ENCODE measurements at regions not wholly inside any gene's neighbourhood (a gene's known extent, or its start where the extent isn't known, plus 50 kb on each side); places are given as distances from the start of the nearest gene placed in this dataset.

DNA sequence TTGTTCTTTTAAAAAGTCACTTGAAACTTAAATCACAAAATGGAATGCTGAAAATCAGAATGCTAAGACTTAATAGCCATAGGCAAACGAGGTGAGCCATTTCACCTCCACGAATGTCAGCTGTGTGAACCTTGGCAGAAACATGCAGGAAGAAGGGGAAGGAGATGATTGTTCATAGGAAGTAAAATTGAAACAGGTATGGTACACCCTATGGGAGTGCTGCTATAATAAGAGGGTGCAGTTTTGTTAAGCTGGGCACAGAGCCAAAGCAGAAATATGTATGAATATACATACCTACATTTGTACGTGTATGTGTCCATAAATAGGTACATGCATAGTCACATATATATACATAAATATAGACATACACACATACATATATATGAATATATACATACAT lies 51.0 kb upstream of the SPINK5 start:
- no peak for DNase-seq

DNA sequence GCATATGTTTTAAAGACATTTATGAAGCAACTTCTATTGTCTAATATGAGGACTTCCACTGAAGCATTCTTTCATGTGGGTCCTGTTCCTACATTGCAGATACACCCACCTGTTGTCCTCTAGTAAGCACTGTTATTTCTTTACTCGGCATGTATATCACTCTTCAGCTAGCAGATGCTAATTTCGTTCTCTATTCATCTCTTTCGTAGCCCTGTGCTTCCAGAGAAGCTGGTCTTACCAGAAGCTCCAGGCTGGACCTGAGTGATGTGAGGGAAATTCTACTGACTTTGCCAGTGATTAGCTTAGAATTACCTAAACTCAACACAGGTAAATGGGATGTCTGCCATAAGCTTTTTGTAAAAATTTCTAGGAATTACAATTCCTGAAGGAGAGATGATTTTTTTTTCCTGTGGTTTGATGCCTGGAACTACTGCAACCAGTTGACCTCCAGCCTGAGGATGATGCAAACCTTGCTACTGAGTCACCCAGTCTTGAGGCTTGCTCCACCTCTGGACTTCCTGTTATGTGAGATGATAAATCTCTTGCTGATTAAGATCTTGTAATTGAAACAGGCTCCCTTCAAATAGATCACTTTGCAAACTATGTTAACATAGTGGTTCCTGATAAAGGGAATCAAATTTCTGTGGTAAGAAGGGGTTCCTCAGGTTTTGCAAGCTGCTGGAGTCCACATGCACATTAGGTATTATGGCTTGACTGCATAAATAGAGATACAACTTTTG lies 52.2 kb upstream of the SPINK5 start:
- peak; percentile 1 for DNase-seq

DNA sequence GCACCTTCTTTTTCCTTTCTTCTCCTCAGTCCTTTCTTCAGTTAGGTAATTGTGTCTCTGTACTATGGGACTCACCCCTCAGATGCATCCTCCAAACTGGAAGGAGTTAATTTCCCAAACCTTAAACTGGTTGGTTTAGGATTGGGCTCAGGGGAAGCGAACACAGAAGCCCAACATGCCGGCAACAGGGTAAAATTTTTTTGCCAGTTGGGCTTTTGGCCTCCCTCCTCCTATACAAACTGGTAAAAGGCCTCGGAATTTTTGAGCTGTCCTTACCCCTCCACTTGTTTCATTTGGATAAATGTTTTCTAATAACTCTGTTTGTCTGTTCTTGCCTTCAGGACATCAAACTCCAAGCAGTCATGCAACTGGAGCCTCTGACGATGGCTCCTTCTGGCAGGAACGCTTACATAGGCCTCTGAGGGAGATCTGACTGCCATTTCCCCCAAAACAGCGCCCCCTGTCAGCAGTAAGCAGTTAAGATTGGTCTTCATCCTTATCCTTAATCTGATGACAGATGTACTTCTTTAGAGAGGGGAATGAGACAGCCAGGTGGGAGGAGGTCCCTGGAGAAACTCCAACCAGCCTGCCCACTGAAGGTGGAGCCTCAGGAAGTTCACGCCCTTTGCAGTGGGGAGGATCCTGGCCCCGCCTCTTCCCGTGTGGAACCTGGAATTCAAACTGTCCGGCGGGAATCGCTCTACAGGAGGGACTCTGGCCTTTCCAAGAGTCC lies 57.8 kb upstream of the SPINK5 start:
- DNase-seq = no peak

DNA sequence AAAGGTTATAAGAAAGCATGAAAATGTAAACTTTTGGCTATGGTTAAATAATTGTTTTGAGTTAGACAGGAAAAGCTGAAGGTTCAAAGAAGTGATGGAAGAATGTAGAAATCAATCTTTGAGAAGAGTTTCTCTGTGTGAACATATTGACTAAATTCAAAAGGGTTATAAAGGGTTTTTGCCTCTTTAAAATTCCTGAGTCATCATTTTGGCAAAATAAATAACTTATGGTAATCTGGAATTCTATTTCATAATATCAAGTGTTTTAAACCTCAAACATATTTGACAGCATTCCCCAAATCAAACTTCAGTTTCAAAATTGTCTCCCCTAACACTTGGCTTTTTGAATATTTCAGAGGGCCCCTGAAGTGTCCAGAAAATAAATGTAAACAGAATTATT lies 60.6 kb upstream of the SPINK5 start:
- no peak for DNase-seq

DNA sequence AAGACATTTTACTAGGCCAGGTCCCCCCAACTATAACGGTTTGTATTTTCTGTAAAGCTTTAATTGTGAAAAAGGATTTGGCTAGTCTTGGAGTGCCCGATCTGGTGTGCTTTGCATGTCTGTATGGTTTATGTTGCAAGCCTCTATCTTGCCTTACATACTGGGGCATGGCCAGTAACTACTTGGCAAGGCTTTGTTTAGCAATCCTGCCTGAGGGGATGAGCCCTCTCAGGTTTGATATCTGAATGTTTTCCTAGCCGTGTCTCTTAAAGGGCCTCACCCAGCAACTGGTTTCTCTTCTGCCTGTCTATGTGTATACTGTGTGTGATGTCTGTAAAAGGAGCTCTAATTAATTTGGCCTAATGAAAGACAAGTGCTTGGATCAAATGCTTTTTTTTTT lies 61.3 kb upstream of the SPINK5 start:
- no peak for DNase-seq

DNA sequence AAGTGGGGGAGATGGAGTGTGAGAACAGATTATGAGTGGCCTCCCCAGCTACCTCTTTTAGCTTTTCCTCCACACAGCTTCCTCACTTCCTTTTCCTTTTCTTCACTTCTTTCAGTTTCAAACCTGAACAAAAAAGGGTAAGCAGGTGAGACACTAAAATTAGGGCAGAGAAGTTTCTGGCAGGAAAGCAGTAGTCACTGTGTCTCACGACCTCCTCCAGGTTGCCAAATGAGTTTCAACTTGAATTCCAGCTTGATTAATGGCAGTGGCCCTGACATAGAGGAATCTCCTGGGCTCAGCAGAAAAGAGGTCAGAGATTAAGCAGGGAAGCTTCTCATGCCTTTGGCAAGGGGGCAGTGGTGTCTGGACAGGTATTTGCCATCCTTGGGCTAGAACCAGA lies 63.7 kb upstream of the SPINK5 start:
- DNase-seq = no peak

DNA sequence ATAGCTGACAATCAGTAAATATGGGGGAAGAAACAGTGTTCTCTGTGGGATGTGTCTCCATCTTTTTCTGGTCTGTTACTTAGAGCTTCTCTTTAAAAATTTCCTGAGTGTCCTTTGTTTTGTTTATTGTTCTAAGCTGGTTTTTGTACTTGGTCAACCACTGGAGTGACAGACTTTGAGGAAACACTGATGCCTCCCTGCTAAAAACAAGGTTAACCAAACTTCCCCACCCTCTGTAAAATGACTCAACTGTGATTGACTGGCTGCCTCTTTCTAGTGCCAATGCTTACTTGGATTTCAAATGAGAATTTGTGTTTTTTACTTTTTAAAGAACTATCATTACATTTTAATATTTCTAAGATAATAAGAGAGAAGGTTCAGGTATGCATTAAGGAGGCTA lies 65.1 kb upstream of the SPINK5 start:
- no peak for DNase-seq

DNA sequence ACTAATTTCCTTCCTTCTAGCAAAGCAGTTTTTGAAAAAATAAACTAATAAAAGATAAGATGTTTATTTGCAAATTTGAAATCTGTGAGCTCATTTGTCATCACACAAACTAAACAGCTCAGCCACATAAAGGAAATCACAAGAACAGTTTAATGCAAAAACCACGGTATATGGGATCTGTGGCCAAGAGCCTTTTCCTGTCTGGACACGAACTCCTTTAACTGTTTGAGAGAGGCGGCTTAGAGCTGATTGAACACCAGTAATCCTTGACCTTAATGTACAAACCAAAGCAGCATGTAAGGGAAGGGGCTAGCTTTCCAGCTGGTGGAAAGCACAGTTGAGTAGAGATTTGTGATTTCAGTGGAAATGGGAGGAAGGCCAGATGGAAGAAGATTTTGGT lies 66.3 kb upstream of the SPINK5 start:
- no peak for DNase-seq

DNA sequence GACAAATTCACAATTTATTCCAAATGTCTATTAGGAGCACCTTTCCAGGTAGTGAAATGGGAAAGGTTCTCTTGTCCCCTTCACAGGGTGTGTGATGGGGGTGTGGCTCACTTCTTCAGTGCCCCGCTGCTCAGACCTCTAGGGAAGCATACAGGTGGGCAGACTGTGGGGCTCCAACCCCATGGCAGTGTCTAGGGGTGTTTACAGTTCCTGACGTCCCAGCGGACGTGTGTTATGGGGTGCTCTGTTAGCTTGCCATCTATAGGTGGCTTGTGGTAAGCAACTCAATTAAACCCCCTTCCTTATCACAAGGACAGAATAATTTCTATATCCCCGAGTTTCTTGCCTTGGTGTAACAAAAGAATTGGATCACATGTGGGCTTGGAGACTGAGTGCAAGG lies 67.4 kb upstream of the SPINK5 start:
- DNase-seq = no peak

DNA sequence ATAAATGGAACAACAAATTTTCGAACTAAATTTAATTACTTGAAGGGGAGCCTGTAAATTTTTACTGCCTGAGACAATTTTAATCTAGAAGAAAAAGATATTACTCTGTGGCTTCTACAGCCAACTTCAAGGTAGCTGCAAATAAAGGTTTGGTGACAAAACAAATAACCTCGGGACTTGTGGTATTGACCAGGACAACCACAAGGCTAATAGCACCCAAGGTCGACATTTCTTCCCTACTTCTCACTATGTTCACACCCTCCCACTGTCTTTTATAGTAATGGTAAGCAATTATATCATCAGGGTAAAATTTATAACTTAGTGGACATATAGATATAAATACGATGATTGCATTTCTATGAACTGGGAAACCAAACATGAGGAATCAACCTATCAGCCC lies 67.9 kb upstream of the SPINK5 start:
- DNase-seq = no peak

DNA sequence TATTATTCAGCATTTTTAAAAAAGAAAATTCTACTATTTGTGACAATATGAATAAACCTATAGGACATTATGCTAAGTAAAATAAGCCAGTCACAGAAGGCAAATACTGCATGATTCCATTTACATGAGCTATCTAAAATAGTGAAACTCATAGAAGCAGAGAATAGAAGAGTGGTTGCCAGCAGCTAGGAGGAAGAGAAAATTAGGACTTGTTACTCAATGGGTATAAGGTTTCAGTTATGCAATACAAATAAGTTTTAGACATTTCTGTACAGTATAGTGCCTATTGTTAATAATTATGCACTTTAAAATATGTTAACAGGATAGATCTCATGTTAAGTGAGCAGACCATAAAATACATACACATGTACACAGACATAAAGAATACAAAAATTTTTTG lies 73.8 kb upstream of the SPINK5 start:
- no peak for DNase-seq

DNA sequence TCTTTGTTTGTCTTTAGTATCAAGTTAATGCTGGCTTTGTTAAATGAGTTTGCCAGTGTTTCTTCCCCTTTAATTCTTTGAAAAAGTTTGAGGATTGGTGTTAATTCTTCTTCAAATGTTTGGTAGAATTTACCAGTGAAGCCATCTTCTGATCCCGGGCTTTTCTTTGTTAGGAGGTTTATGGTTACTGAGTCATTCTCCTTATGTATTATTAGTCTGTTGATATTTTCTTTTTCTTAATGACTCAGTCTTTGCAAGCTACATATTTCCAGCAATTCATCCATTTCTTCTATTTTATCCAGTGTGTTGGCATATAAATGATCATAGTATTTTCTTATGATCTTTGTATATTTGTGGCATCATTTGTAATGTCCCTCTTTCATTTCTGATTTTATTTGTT lies 74.5 kb upstream of the SPINK5 start:
- no peak for DNase-seq

DNA sequence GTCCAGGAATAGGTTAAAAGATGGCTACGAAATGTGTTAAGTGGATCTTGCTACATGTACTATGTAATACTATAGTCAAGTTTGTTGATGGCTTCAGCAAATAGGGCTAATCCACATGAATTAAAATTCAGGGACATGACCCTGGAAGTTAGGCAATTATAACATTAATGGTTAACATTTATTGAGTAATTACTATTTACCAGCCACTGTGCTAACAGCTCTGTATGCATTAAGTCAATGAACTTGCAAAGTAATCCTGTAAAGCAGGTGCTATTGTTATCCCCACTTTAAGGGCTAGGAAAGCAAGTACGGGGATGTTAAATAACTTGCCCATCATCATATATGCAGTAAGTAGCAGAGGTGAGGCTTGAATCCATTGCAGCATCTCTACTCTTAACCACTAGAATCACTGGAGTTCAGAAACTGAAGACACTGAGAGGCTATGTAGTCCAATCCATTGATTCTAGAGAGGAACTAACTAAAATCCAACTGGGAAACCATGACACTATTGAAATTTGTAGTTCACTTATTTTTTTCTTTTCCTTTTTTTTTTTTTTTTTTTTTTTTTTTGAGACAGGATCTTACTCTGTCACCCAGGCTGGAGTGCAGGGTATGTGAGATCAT lies 77.5 kb upstream of the SPINK5 start:
- no peak for DNase-seq

DNA sequence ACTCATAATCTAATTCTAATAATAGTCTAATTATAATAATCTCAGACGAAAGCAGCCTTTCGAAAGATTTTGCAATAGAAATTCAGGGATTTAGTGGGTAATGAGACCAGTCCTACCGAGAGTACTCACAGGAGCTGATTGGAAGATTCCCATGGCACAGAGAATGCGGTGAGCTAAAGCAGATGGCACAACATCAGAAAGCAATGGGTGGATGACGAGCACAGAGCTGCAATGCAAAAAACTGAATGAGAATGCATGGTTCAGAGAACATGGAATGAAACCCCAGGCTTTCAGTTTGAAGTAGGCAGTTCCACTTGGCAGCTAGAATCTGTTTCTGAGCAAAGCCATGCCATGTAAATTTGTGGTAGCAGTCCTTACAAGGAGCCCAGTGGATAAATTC lies 78.2 kb upstream of the SPINK5 start:
- no peak for DNase-seq

DNA sequence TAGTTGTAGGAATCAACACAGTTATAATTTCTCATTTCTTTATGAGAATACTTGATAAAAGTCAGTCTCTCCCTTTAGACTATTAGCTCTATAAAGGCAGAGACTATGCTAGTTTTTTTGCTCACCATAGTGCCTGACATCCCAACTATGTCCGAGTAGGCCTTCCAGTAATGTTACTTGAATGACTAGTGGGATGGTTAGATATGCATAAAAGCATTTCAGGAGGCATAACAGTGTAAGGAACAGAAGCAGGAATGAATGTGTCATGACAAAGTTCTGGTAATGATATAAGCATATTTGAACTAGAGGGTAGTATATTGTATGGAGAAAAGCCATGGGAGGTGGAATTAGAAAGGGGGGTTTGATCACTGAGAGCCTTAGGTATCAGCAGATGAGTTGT lies 77.4 kb upstream of the C5orf46 start:
- no peak for DNase-seq

DNA sequence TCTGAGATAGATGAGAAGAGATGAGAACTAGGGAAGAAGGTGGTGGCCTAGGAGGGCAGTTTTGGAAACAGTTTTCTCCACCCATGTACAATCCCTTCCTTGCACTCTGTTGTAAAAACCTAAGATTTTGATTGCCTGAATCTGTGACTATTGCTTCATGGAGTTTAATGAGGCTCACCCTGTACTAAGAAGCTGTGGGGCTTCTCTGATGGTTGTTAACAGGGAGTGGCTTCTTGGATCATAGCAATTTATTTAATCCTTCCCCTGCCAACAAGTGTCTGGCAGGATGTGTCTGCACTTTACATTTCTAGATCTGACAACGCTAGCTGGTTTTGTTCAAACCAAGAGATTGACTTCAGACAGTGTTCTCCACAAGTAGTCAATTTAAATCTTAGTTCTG lies 74.7 kb upstream of the C5orf46 start:
- DNase-seq = no peak

DNA sequence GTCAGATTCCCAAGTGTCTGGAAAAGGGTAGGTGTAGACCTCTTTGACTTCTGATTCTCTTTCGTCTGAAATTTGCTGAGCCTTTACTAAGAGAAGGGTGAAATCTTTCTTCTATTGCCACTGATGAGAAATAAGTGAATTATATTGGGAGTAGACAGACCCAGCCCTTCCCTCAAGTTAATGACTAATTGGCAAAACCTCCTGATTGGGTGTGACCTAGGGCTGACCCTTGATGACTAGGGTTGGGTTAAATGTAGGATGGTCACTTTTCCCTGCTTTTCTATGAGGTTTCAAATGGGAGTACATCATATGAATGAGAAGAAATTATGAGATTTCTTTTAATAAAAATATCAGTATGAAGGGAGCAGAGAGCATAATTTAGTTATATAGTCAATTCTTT lies 73.4 kb upstream of the C5orf46 start:
- DNase-seq = no peak

DNA sequence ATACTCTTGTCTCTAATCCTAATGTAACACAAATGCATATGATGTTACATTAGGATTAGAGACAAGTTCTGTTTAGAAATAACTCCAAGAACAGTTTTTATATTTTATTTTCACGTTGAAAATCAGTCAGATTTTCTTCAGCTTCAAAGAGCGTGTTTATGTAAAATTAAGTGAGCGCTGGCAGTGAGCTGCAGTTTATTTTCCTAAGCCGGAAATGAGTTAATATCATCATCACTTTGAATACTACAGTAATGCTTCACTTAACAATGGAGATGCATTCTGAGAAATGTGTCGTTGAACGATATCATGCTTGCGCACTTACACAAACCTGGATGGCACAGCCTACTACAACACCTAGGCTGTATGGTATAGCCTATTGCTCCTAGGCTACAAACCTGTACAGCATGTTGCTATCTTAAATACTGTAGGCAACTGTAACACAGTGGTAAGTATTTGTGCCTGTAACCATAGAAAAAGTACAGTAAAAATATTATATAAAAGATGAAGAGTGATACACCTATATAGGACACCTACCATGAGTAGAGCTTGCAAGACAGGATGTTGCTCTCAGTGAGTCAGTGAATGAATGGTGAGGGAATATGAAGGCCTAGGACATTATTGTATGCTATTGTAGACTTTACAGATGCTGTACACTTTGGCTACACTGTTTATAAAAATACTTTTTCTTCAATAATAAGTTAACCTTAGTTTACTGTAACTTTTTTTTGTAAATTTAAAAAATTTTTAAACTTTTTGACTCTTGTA lies 65.9 kb upstream of the C5orf46 start:
- no peak for DNase-seq

DNA sequence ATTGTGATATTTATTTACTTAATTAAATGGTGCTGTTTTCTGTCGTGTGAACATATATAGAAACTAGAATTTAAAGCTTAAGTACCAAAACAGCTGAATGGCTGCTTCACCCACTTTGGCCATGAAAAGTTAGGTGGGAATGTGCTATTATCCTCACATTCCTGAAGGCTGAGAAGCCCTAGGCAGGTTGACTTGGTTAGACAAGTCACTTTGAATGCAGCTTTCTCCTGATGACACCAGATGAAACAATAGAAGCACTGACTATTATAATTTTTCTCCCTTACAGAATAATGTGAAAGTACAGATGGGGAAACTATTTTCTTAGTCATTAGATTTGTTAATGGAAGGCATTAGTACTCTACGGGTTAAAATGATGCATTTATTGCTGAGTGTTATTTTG lies 65.1 kb upstream of the C5orf46 start:
- DNase-seq = no peak

DNA sequence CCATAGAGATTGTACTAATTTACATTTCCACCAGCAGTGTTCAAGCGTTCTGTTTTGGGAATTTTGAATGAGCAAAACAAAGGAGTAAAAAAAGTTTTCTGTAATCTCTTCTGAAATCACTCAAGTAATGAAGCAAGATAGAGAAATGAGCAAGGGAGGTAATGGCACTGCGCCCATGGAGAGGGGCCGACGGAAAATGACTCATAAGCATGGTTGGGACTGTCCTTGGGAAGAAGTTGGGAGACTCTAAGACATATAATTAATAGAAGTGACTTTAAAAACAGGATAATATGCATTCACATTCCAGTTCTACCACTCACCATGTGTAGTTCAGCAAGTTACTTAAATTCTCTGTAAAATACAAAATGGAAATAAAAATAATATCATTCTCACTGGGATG lies 62.5 kb upstream of the C5orf46 start:
- no peak for DNase-seq

DNA sequence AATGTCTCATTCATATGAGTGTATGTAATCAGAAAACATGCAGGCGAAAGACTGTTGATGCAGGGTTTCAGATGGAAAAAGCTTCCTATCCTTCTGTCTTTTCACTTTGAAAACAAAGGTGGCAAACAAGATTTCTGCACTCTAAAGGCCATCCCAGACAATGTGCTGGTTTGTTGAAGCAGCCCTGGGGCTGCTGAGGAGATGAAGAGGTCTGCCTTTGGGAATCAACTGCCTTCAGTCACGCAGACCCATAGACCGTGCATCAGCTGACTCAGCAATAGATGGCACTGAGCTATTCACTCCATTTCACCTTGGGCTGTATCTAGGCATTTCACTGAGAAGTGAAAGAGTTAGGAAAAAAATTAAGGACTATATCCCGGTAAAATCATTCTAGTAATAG lies 60.5 kb upstream of the C5orf46 start:
- DNase-seq = no peak

DNA sequence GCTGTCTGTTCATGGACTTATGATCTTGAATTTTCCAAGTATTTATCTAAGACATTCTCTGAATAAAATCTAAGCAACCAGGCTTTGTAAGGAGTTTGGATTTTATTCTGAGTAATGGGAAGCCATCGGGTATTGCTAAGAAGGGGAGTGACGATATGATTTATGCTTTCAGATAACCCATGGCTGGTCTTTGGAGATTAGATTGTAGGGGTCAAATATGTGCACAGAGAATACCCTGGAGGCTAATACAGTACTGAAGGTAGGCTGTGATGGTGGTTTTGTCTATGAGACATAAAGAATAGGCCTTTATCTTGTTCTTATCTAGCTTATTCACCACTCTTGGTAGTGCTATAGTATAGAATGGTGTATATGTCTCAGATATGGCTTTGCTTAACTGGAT lies 60.0 kb upstream of the C5orf46 start:
- no peak for DNase-seq

DNA sequence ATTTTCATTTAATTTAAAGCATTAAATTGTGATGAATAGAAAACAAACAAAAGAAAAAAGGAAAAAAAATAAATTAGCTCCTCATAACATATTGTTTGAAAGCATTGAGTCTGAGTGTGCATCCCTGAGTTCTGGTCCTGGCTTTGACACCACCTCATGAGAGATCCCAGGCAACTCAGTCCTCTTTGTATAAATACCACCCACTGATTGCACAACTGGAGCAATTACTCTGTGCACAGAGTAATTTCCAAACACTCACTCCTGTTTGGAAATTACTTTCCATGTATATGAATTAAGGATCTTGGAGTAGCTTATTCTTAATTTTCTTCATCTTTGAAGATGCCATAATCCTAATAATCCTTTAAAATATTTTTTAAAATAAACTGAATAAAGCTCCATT lies 59.4 kb upstream of the C5orf46 start:
- DNase-seq = no peak
